ENCODE measurements at regions not wholly inside any gene's neighbourhood (a gene's known extent, or its start where the extent isn't known, plus 50 kb on each side); places are given as distances from the start of the nearest gene placed in this dataset.

DNA sequence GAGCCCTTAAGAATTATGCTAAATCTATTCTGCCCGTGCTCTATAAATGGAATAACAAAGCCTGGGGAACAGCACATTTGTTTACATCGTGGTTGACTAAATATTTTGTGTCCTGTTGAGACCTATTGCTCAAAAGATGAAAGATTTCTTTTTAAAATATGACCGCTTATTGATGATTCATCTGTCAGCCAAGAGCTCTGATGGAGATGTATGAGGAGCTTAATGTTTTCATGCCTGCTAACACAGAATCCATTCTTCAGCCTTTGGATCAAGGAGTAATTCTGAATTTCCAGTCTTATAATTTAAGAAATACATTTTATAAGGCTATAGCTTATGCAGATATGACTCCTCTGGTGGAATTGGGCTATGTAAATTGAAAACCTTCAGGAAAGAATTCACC lies 271.3 kb upstream of the FAT4 start:
- Histone ChIP-seq H3F3A (ENCODE audit: control insufficient read depth, insufficient read depth) (no peaks in the 10 kb centered on the region), H3K79me2 (ENCODE audit: control insufficient read depth, low read length) (no peaks in the 10 kb centered on the region), H3K9me2 (replicated peaks; ENCODE audit: control insufficient read depth, low read length) (no peaks in the 10 kb centered on the region), H4K20me1 (ENCODE audit: control insufficient read depth, insufficient read depth, low read depth, low read length) (no peaks in the 10 kb centered on the region), H3K27me3 (ENCODE audit: control insufficient read depth, low read length) (no peaks in the 10 kb centered on the region), H3K4me3 (ENCODE audit: low read length) (no peak overlapping the region), H3K36me3 (ENCODE audit: control insufficient read depth, low read length) (no peaks in the 10 kb centered on the region), H3K27ac (ENCODE audit: low read depth, low read length) (no peak overlapping the region), H3K4me1 (ENCODE audit: control insufficient read depth, low read length) (no peaks in the 10 kb centered on the region), H3K4me2 (ENCODE audit: low read length) (no peak overlapping the region), H3K9me3 (ENCODE audit: control insufficient read depth, insufficient read depth, low read length) (no peaks in the 10 kb centered on the region)
- TF ChIP-seq, protein P1, sequence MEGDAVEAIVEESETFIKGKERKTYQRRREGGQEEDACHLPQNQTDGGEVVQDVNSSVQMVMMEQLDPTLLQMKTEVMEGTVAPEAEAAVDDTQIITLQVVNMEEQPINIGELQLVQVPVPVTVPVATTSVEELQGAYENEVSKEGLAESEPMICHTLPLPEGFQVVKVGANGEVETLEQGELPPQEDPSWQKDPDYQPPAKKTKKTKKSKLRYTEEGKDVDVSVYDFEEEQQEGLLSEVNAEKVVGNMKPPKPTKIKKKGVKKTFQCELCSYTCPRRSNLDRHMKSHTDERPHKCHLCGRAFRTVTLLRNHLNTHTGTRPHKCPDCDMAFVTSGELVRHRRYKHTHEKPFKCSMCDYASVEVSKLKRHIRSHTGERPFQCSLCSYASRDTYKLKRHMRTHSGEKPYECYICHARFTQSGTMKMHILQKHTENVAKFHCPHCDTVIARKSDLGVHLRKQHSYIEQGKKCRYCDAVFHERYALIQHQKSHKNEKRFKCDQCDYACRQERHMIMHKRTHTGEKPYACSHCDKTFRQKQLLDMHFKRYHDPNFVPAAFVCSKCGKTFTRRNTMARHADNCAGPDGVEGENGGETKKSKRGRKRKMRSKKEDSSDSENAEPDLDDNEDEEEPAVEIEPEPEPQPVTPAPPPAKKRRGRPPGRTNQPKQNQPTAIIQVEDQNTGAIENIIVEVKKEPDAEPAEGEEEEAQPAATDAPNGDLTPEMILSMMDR (IDR thresholded peaks at IDR 0.05; ENCODE audit: low read depth, low read length, poor library complexity, severe bottlenecking) = no peak
- no peak for TF ChIP-seq EZH2phosphoT487 (IDR thresholded peaks at IDR 0.05; ENCODE audit: borderline replicate concordance, low read length)

DNA sequence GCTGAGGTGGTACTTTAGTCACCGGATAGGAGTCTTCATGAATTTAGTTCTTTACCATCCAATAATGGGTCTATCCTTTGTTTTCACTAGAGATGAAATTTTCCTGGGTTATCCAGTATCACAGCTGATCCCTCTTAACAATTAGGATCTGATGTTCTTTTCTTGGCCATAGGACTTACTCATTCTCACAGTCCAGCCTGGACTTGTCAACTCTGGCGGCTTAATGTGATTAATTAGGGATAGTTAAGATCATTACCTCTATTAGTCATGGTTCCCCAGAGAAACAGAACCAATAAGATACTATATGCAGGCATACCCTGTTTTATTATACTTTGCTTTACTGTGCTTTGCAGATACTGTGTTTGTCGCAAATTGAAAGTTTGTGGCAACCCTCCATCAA lies 272.7 kb upstream of the FAT4 start:
- Histone ChIP-seq H3K4me3 (ENCODE audit: low read length) (no peak overlapping the region), H3K4me2 (ENCODE audit: low read length) (no peak overlapping the region), H3K27ac (ENCODE audit: low read depth, low read length) (no peak overlapping the region)

DNA sequence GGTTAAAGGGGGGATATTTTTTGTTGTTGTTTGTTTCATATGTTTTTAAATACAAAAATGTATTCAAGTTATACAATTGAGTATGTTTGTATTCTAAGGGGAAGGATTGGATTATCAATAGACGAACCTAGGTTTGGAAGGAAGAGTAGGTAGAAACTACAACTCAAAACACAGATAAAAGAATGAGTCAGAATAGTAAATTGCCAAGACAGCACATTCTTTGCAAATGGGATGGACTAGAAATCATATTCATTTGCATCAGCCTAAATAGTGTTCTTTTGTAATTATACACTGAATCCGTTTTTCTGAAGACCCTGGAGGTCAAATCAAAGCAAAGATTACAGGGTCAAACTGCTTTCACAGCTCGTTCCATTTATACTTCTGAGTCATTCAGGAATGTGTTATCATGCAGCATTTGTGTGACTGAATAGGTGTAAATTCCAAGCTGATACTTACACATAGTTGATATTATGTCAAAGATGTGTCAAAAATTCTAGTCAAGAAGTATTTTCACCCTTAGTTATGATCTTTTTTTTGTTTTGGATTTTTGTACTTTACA lies 273.3 kb upstream of the FAT4 start:
- Histone ChIP-seq H3K79me2 (ENCODE audit: control insufficient read depth, low read length) (no peaks in the 10 kb centered on the region), H3K9me2 (replicated peaks; ENCODE audit: control insufficient read depth, low read length) (no peaks in the 10 kb centered on the region), H3K9me3 (ENCODE audit: control insufficient read depth, insufficient read depth, low read length) (no peaks in the 10 kb centered on the region), H3K4me2 (ENCODE audit: low read length) (no peak overlapping the region), H3K27me3 (ENCODE audit: control insufficient read depth, low read length) (no peaks in the 10 kb centered on the region), H3K36me3 (ENCODE audit: control insufficient read depth, low read length) (no peaks in the 10 kb centered on the region), H3K4me1 (ENCODE audit: control insufficient read depth, low read length) (no peaks in the 10 kb centered on the region), H3K27ac (ENCODE audit: low read depth, low read length) (no peak overlapping the region), H3K4me3 (ENCODE audit: low read length) (no peak overlapping the region), H3F3A (ENCODE audit: control insufficient read depth, insufficient read depth) (no peaks in the 10 kb centered on the region), H4K20me1 (ENCODE audit: control insufficient read depth, insufficient read depth, low read depth, low read length) (no peaks in the 10 kb centered on the region)
- no peak for TF ChIP-seq EZH2phosphoT487 (IDR thresholded peaks at IDR 0.05; ENCODE audit: borderline replicate concordance, low read length)
- TF ChIP-seq, protein P1 (IDR thresholded peaks at IDR 0.05; ENCODE audit: low read depth, low read length, poor library complexity, severe bottlenecking) = no peak

More for the DNA sequence above, 272.7 kb upstream of the FAT4 start:
- TF ChIP-seq EZH2phosphoT487 (IDR thresholded peaks at IDR 0.05; ENCODE audit: borderline replicate concordance, low read length) = no peak
- TF ChIP-seq, protein P1 (IDR thresholded peaks at IDR 0.05; ENCODE audit: low read depth, low read length, poor library complexity, severe bottlenecking) = no peak
- Histone ChIP-seq H3K36me3 (ENCODE audit: control insufficient read depth, low read length) (no peaks in the 10 kb centered on the region), H3K27me3 (ENCODE audit: control insufficient read depth, low read length) (no peaks in the 10 kb centered on the region), H3K9me2 (replicated peaks; ENCODE audit: control insufficient read depth, low read length) (no peaks in the 10 kb centered on the region), H3F3A (ENCODE audit: control insufficient read depth, insufficient read depth) (no peaks in the 10 kb centered on the region), H3K9me3 (ENCODE audit: control insufficient read depth, insufficient read depth, low read length) (no peaks in the 10 kb centered on the region), H3K4me1 (ENCODE audit: control insufficient read depth, low read length) (no peaks in the 10 kb centered on the region), H4K20me1 (ENCODE audit: control insufficient read depth, insufficient read depth, low read depth, low read length) (no peaks in the 10 kb centered on the region), H3K79me2 (ENCODE audit: control insufficient read depth, low read length) (no peaks in the 10 kb centered on the region)

Measured in DOHH2 (cell line).